Caki2 (cell line): ENCODE measurements at regions not wholly inside any gene's neighbourhood (a gene's known extent, or its start where the extent isn't known, plus 50 kb on each side); places are given as distances from the start of the nearest gene placed in this dataset.

Experiments
- DNase-seq: peaks from one replicate; pipeline ENCODE4 v3.0.0-alpha.2; 2015; ENCODE audit warnings: low read depth
- in situ Hi-C: cut with HindIII; loops from 2 replicates; pipeline ENCODE4 v1.10.0; 2016; ENCODE audit warnings: low sequenced_read_pairs, low pct_unique_long_range_greater_than_20kb, mixed read lengths

GRCh38 chr6:169072127-169073042 lies 181.3 kb downstream of the THBS2 start:
- in situ Hi-C loops = no loop called here
- DNase-seq = no peak

GRCh38 chr6:169071394-169071793 lies 182.3 kb downstream of the THBS2 start:
- in situ Hi-C loops = no loop called here
- DNase-seq = no peak

DNA sequence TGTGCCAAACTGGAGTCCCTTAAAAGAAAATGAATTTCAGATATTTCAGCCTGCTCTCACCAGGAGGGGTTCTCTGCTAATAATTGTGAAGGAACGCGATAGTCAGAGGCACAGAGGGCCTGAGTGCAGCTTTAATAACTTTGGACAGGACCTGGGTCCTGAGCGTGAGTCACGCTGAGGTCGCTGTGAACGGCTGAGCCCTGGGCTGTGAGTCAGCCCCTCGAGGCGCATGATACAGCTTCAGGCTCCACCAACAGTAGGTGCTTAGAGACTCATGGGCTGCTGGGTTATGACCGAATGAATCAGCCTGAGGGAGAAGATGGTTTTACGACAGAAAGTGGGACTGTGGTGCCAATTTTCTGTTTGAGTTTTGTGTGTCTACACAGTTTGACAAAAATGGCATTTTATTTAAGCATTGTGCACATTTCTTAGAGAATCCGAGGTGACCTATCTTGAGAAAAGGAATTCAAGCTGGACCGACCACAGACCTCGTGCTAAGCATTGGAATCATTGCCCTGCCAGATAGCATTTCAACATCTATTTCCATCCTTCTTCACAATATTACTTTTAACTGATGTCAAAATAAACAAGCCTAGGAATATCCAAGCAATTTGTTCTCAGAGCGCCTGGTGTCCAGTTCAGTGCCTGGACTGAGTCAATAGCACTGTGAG lies 183.0 kb downstream of the THBS2 start:
- in situ Hi-C loops = no loop called here
- DNase-seq = peak; percentile 92

DNA sequence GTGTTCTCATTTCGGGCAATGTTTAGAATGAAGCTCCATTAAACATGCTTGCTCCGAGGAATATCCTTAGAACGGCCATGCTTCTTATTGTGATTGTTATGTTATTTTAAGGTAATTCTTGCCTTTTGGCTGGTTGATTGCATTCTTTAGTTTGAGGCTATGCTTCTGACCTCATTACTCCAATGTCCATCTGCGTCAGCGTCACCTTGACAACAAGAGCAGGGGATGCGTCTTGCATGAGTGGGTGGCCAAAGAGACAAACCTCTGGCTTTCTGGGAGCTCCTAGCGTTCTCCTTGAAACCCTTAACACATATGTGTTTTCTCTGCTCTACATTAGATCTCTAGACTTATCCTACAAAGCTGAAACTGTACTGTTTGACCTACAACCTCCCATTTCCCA lies 184.3 kb downstream of the THBS2 start:
- DNase-seq = no peak
- in situ Hi-C loops = no loop called here

DNA sequence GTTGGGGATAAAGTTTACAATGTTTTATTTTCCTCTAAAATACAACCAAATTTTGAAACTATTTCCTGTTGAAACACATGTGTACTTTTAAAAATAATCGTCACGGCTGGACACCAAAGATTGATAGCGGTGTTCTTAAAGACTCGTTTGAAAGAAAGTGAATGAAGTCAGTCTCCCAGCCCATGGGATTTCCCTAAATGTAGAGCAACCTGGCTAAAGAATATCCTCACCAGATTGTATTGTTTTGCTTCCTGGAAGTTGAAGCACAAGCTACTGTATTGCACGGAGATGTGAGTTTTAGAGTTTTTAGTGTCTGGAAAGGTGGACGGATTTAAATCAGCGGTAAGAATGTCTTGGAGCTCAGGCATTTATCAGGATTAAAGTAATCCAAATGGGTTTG lies 189.5 kb downstream of the THBS2 start:
- in situ Hi-C loops = no loop called here
- no peak for DNase-seq

DNA sequence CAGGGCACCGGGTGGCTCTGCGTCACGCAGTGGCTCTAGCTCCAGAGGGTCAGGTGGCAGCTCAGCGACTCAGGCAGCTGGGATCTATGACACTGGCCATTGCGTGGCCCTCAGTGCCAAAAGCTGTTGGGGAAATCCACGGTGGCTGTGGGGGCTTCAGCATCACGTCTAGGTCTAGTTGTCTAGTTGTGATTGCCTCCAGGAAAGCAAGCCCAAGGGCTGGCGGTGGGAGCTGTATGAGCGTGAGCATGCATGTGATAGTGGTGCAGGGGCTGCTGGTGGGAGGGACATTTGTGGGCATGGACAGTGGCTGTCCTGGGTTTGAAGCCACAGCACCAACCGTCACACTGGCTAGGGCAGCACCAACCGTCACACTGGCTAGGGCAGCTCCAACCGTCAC lies 191.4 kb downstream of the THBS2 start:
- no peak for DNase-seq
- in situ Hi-C loops = no loop called here

GRCh38 chr6:169058634-169059033 lies 195.0 kb downstream of the THBS2 start:
- no peak for DNase-seq
- in situ Hi-C loops = no loop called here

DNA sequence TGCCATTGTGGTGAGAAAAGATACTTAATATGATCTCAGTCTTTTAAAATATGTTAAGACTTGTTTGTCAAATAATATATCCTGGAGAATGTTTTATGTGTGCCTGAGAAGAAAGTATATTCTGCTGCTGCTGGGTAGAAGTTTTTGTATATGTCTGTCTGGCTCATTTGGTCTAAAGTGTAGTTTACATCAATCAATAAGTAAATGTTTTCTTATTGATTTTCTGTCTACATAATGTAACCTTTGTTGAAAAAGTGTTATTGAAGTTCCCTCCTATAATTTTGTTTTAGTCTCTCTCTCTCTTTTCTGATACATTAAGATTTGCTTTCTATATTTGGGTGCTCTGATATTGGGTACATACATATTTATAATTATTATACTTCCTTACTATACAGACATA lies 201.2 kb downstream of the THBS2 start:
- DNase-seq = no peak
- in situ Hi-C loops = no loop called here

DNA sequence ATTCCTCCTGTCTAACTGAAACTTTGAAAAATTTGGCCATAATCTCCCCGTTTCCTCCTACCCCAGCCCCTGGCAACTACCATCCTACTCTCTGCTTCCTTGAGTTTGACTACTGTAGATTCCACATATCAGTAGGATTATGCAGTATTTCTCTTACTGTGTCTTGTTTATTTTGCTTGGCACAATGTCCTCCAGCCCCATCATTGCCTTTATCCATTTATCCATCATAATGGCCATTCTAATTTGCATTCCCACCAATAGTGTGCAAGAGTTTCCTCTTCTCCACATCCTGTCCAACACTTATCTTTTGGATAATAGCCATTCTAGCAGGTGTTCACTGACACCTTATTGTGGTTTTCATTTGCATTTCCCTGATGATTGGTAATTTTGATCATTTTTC lies 202.3 kb downstream of the THBS2 start:
- in situ Hi-C loops = no loop called here
- DNase-seq = no peak

- no peak for DNase-seq
- in situ Hi-C loops = no loop called here
Measured at GRCh38 chr6:169048865-169049205, 204.8 kb downstream of the THBS2 start.

DNA sequence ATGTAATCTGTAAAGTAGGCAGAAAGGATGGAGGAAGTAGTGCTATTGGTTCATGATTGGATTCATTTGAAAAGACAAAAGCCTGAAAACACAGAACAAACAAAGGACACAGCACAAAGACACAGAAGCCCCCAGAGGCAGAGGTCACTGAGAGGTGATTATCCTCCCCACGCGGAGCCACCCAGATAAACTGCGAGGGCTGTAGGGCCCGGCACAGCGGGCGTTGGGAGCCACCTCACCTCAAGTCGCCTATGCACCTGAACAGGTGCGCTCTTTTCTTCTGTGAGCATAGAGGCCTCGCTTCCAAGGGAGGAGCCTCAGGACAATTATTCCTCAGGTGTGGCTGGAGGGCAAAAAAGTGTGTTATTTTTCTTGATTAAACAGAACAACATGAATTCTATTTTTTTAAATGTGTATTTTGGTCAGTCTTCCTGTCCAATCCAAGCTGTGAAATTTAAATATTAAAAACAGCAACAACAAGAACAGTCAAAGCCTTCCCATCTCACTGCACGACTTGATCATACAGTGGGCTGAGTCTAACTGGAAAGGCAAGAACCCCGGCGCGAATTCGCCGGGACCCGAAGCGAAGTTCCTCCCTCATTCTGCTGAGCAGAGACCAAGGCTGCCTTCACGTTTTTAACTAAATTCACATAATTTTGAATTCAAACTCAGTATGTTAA lies 205.3 kb downstream of the THBS2 start:
- in situ Hi-C loops = no loop called here
- DNase-seq = no peak

GRCh38 chr6:169047345-169047744 lies 206.3 kb downstream of the THBS2 start:
- in situ Hi-C loops = no loop called here
- DNase-seq = no peak

- DNase-seq = no peak
- in situ Hi-C loops = no loop called here
Measured at GRCh38 chr6:169046483-169047192, 207.0 kb downstream of the THBS2 start.

GRCh38 chr6:169046021-169046420 lies 207.6 kb downstream of the THBS2 start:
- in situ Hi-C loops = no loop called here
- no peak for DNase-seq

GRCh38 chr6:169045486-169045885 lies 208.2 kb downstream of the THBS2 start:
- in situ Hi-C loops = no loop called here

GRCh38 chr6:169044381-169045230 lies 209.0 kb downstream of the THBS2 start:
- in situ Hi-C loops = no loop called here
- no peak for DNase-seq

More at GRCh38 chr6:169045486-169045885, 208.2 kb downstream of the THBS2 start:
- no peak for DNase-seq

- in situ Hi-C loops = no loop called here
- DNase-seq = no peak
Measured at GRCh38 chr6:169042061-169042460, 211.6 kb downstream of the THBS2 start.

- no peak for DNase-seq
- in situ Hi-C loops = no loop called here
Measured at GRCh38 chr6:169041078-169041477, 212.6 kb downstream of the THBS2 start.
